ENCODE measurements at regions not wholly inside any gene's neighbourhood (a gene's known extent, or its start where the extent isn't known, plus 50 kb on each side); places are given as distances from the start of the nearest gene placed in this dataset.

DNA sequence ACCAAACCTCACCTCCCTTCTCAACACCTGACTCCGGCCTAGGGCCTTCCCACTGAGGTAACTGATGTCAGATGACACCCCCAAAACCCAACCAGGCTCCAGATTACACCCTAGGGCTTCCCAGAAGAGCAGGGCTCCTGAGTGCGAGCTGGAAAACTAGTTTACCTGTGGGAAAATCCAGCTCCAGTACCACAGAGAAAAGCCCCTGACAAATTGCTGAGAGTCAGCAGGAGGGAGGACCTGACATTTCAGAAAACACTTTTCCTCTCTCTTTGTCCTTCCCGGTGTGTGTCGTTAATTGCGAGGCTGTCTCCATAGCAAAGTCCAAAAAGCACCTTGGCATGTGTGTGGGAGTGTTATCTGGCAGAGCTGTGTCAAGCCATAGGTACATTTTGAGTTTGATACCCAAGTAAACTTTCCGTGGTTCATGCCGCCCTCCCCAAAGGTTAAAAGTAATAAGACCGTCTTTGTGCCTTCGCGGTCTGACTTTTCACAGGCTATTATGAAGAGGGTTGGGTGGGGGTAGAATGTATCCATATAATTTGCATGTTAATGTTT lies 79.8 kb upstream of the FNDC3B start:
- Histone ChIP-seq H3K27ac (peak overlapping the region; percentile 49 to 80 (median 56)), H3K4me1 (peaks cover 0 to 12% (median 6%) of the 10 kb centered on the region in 4 donors), H3K36me3 (no peaks in the 10 kb centered on the region), H3K9me3 (no peaks in the 10 kb centered on the region), H3K27me3 (no peaks in the 10 kb centered on the region), H3K4me3 (no peak overlapping the region)
- peak; percentile 87 to 97 (median 92) for ATAC-seq
- peak; percentile 34 for TF ChIP-seq POLR2A (IDR thresholded peaks at IDR 0.05)
- TF ChIP-seq, protein P1, sequence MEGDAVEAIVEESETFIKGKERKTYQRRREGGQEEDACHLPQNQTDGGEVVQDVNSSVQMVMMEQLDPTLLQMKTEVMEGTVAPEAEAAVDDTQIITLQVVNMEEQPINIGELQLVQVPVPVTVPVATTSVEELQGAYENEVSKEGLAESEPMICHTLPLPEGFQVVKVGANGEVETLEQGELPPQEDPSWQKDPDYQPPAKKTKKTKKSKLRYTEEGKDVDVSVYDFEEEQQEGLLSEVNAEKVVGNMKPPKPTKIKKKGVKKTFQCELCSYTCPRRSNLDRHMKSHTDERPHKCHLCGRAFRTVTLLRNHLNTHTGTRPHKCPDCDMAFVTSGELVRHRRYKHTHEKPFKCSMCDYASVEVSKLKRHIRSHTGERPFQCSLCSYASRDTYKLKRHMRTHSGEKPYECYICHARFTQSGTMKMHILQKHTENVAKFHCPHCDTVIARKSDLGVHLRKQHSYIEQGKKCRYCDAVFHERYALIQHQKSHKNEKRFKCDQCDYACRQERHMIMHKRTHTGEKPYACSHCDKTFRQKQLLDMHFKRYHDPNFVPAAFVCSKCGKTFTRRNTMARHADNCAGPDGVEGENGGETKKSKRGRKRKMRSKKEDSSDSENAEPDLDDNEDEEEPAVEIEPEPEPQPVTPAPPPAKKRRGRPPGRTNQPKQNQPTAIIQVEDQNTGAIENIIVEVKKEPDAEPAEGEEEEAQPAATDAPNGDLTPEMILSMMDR (IDR thresholded peaks at IDR 0.05), result no peak
- peak in 1 of 3 donors; percentile 72 for DNase-seq
- intact Hi-C loops (cut with DNase I), result loop anchor here in 1 of 2 donors (10.0 kb wide), 1 partner anchor 55 kb away; no protein-coding TSS in a partner anchor
- 45% methylated on average over 10 of the region's 10 CpGs for WGBS (ENCODE audit: insufficient coverage, low coverage, low lambda C conversion rate, missing lambda C conversion rate)

DNA sequence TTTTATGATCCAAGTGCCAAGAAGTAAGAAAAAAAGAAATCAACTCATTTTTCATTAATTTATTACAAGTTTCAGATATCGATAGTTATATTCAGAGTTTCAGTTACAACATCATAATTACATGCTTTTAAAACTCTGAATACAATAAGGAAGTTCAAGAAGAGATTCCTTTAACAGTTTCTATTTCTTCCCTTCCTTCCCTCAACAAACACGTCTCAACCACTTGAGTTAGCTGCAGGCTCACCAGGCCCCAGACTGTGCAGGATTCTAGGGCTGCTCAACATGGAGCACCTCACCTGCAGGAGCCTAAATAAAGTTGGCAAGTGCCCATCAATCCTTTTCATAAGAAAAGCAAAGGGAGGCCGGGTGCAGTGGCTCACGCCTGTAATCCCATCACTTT lies 79.2 kb upstream of the FNDC3B start:
- intact Hi-C loops (cut with DNase I), result no loop called here
- H3K27me3 ChIP-seq, result no peaks in the 10 kb centered on the region
- TF ChIP-seq, protein P1 (IDR thresholded peaks at IDR 0.05), result no peak
- TF ChIP-seq POLR2A (IDR thresholded peaks at IDR 0.05), result no peak
- no peaks in the 10 kb centered on the region for H3K36me3 ChIP-seq
- H3K4me3 ChIP-seq, result no peak overlapping the region
- ATAC-seq, result no peak
- H3K27ac ChIP-seq, result peak overlapping the region in 2 of 3 donors; percentile 56 to 80
- H3K9me3 ChIP-seq, result no peaks in the 10 kb centered on the region
- peaks cover 0 to 13% (median 6%) of the 10 kb centered on the region in 4 donors for H3K4me1 ChIP-seq
- DNase-seq, result no peak
- WGBS (ENCODE audit: insufficient coverage, low coverage, low lambda C conversion rate, missing lambda C conversion rate), result 77% methylated on average over 4 of the region's 4 CpGs

DNA sequence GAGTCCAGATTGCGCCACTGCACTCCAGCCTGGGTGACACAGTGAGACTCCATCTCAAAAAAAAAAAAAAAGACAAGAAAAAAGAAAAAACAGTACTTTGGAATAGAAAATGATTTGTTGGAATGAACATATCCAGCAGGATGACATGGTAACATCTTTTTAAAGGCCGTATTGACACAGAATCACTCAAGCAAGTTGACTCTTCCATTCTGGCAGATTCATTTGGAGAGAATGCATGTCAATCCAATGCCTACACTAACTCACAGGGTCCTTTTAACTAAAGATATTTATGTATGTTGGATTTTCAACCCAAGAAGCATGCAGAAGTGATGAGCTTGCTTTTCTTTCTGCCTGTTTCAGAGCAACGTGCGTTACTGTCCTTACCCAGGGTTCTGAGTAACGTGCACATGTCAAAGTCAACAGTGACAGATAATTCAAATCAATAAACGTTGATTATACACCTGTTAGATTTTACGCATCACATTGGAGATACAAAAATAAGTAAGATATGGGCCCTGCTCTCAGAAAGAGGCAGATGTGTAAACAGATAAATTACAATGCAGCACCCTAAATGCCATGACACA lies 77.1 kb upstream of the FNDC3B start:
- ATAC-seq (no peak), DNase-seq (no peak)
- TF ChIP-seq, protein P1 (IDR thresholded peaks at IDR 0.05), result no peak
- no peak for TF ChIP-seq POLR2A (IDR thresholded peaks at IDR 0.05)
- no peak overlapping the region for H3K4me3 ChIP-seq
- peaks cover 0 to 32% (median 11%) of the 10 kb centered on the region in 4 donors for H3K4me1 ChIP-seq
- H3K36me3 ChIP-seq, result no peaks in the 10 kb centered on the region
- intact Hi-C loops (cut with DNase I), result no loop called here
- H3K27me3 ChIP-seq, result no peaks in the 10 kb centered on the region
- 62% methylated on average over 6 of the region's 7 CpGs for WGBS (ENCODE audit: insufficient coverage, low coverage, low lambda C conversion rate, missing lambda C conversion rate)
- no peak overlapping the region for H3K27ac ChIP-seq
- no peaks in the 10 kb centered on the region for H3K9me3 ChIP-seq

DNA sequence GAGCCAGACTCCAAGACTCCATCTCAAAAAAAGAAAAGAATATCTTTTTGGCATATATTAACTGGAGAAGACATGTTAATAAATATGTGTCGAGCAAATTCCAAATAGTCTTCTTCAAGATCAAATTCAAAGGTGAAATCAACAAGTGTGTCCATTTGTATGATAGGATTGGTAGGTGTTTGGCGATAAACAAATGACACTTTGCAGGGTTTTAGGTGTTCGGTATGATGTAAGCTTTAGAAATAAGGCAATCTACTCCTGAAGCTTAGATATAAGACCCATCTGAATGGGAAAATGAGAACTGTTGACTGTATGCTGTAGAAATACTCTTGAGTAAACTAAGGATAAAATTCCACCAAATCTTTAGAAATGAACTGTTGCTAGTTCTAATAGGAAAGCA lies 75.8 kb upstream of the FNDC3B start:
- 89% methylated on average over 3 of the region's 3 CpGs for WGBS (ENCODE audit: insufficient coverage, low coverage, low lambda C conversion rate, missing lambda C conversion rate)
- TF ChIP-seq, protein P1 (IDR thresholded peaks at IDR 0.05), result no peak
- Histone ChIP-seq H3K4me1 (peaks cover 0 to 45% (median 14%) of the 10 kb centered on the region in 4 donors), H3K4me3 (no peak overlapping the region), H3K27ac (no peak overlapping the region), H3K9me3 (no peaks in the 10 kb centered on the region), H3K36me3 (no peaks in the 10 kb centered on the region), H3K27me3 (no peaks in the 10 kb centered on the region)
- ATAC-seq (no peak), DNase-seq (no peak)
- intact Hi-C loops (cut with DNase I), result no loop called here
